GM12872 (cell line): ENCODE measurements at regions not wholly inside any gene's neighbourhood (a gene's known extent, or its start where the extent isn't known, plus 50 kb on each side); places are given as distances from the start of the nearest gene placed in this dataset.

Experiments used
- TF ChIP-seq, protein P1 (sequence below): IDR thresholded peaks from 3 replicates; pipeline ENCODE4 v1.5.1; 2011; ENCODE audit warnings: low read depth, mild to moderate bottlenecking, low read length, moderate library complexity; ENCODE audit not compliant: insufficient read depth

DNA sequence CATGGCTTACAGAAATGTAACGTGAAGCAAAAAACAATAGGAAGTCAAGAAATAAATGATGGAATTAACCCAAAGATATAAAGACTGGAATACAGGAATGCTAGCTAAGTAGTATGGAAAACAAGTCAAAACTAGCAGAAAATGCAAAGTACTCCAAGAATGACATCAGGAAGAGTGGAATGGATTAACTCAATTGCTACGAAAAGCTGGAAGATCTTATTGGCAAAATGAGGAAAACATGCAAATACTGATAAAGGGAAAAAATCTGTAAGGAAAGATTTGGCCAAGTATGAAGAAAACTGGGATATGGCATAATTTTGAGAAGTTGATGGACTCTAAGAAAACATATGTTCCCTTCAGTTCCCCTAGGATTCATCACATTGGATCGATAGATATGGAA is 324.5 kb upstream of the ZNF608 start:
- TF ChIP-seq, protein P1, sequence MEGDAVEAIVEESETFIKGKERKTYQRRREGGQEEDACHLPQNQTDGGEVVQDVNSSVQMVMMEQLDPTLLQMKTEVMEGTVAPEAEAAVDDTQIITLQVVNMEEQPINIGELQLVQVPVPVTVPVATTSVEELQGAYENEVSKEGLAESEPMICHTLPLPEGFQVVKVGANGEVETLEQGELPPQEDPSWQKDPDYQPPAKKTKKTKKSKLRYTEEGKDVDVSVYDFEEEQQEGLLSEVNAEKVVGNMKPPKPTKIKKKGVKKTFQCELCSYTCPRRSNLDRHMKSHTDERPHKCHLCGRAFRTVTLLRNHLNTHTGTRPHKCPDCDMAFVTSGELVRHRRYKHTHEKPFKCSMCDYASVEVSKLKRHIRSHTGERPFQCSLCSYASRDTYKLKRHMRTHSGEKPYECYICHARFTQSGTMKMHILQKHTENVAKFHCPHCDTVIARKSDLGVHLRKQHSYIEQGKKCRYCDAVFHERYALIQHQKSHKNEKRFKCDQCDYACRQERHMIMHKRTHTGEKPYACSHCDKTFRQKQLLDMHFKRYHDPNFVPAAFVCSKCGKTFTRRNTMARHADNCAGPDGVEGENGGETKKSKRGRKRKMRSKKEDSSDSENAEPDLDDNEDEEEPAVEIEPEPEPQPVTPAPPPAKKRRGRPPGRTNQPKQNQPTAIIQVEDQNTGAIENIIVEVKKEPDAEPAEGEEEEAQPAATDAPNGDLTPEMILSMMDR: no peak

DNA sequence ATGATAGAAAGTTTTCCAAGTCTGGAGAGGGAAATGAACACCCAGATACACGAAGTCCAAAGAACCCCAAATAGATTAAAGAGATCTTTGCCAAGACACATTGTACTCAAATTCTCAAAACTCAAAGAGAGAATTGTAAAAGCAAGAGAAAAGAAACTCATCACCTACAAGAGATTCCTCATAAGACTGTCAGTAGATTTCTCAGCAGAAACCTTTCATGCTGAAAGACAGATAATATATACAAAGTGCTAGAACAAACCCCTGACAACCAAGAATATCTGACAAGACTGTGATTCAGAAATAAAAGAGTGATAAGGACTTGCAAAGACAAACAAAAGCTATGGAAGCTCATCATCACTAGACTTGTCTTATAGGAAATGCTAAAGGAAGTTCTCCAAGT is 326.7 kb upstream of the ZNF608 start:
- TF ChIP-seq, protein P1: no peak

DNA sequence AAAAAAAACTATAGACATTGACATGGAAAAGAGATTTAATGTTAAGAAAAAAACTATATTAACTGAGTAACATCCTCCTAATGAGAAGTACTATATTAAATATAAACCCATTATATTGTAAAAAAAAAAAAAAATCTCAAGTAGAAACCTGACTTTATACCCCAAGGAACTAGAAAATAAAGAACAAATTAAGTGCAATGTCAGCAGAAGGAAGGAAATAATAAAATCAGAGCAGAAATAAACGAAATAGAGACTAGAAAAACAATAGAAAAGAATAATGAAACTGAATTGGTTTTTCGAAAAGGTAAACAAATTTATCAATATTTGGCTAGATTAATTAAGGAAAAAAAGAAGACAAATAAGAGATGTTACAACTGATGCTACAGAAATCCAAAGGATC is 329.1 kb upstream of the ZNF608 start:
- TF ChIP-seq, protein P1: no peak

DNA sequence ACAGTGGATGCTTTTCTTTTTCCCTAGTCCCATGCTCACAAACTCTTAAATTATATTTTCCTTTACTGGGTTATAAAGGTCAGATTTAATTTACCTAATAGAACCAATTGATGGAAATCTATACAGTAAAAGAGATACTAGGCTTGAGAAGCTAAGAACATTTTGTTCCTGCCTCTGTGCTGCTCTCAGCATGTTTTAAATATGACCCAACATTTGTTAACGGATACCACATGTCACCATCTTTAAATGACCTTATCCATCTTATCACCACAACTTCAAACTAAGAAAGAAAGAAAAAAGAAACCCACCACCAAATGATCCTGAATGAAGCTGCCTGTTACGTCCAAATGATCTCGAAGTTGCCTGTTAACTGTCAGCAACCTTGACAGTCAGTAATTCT is 334.7 kb upstream of the ZNF608 start:
- TF ChIP-seq, protein P1: no peak

DNA sequence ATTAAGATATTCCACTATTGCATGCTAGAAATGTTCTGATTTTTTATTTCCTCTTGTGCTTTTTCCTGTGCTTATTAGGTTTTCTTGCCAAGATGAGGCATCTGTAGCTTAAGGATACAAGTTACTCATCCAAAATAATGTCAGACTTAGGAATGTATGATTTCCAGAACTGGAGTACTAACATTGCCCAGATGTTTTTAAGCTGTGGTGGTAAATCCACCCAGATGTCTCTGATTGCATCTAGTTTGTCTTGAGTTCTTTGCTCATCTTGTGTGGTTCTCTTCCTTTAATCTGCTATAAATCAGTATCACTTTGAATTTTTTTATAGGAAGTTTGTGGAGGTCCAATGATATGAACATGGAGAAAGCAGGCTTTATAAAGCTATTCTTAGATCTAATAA is 337.5 kb upstream of the ZNF608 start:
- TF ChIP-seq, protein P1: no peak

DNA sequence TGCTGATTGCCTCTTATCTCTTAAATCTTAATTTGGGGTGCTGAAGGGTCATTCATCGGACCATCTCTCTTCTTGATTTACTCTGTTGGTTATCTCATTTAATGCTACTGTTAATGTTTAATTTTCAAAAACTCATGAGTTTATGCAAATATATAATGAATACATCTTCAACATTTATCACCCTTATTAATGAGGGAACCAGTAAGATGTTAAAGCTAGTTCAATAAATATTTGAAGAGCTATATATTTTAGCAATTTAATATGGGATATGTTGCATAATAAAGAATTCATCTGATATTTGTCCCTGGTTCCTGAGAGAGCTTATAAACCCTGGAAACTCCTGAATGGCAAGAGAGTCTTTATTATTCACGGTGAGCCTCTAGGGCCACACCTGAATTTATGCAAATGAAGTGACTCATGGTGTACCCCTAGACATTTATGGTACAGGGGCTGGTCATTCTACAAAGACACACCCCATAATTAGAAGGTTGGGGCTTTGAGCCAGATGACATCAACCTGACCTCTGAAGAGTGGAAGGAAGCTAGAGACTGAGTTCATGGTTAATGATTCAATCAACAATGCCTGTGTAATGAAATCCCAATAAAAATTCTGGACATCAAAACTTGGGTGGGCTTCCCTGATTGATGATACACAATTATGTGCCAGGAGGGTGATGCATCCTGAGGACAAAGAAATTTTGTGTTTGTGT is 339.5 kb upstream of the ZNF608 start:
- TF ChIP-seq, protein P1: no peak

DNA sequence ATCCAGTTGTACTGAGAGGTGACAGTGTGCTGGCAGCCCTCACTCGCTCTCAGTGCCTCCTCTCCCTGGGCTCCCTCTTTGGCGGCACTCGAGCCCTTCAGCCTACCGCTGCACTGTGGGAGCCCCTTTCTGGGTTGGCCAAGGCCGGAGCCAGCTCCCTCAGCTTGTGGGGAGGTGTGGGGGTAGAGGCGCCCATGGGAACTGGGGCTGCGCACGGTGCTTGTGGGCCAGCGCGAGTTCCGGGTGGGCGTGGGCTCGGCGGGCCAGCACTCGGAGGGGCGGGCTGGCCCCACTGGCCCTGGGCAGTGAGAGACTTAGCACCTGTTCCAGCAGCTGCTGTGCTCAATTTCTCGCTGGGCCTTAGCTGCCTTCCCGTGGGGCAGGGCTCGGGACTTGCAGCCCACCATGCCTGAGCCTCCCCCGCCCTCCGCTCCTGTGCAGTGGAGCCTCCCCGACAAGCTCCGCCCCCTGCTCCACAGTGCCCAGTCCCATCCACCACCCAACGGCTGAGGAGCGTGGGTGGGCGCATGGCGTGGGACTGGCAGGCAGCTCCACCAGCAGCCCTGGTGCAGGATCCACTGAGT is 342.2 kb upstream of the ZNF608 start:
- TF ChIP-seq, protein P1: no peak
